ENCODE measurements at regions not wholly inside any gene's neighbourhood (a gene's known extent, or its start where the extent isn't known, plus 50 kb on each side); places are given as distances from the start of the nearest gene placed in this dataset.

GRCh38 chr6:2468601-2468955 lies 223.2 kb upstream of the GMDS start:
- no peak overlapping the region for H3K27ac ChIP-seq
- no peaks in the 10 kb centered on the region for H3K27me3 ChIP-seq
- no peak for TF ChIP-seq CTCF (IDR thresholded peaks at IDR 0.05)
- intact Hi-C loops (cut with DNase I; ENCODE audit: low total_unique reads): no loop called here
- no peaks in the 10 kb centered on the region for H3K36me3 ChIP-seq
- no peaks in the 10 kb centered on the region for H3K9me3 ChIP-seq
- no peak overlapping the region for H3K4me3 ChIP-seq
- no peaks in the 10 kb centered on the region for H3K4me1 ChIP-seq
- no peak for DNase-seq

GRCh38 chr6:2467929-2468600 lies 222.7 kb upstream of the GMDS start:
- no peak for TF ChIP-seq CTCF (IDR thresholded peaks at IDR 0.05)
- H3K36me3 ChIP-seq: no peaks in the 10 kb centered on the region
- H3K9me3 ChIP-seq: no peaks in the 10 kb centered on the region
- intact Hi-C loops (cut with DNase I; ENCODE audit: low total_unique reads): no loop called here
- H3K27me3 ChIP-seq: no peaks in the 10 kb centered on the region
- H3K27ac ChIP-seq: no peak overlapping the region
- H3K4me3 ChIP-seq: no peak overlapping the region
- H3K4me1 ChIP-seq: no peaks in the 10 kb centered on the region
- DNase-seq: no peak

- Histone ChIP-seq H3K4me1 (no peaks in the 10 kb centered on the region), H3K4me3 (no peak overlapping the region), H3K36me3 (no peaks in the 10 kb centered on the region), H3K27ac (no peak overlapping the region), H3K9me3 (no peaks in the 10 kb centered on the region), H3K27me3 (no peaks in the 10 kb centered on the region)
- intact Hi-C loops (cut with DNase I; ENCODE audit: low total_unique reads): no loop called here
- no peak for DNase-seq
- no peak for TF ChIP-seq CTCF (IDR thresholded peaks at IDR 0.05)
These were observed 219.9 kb upstream of the GMDS start for GRCh38 chr6:2465336-2465735.

- H3K4me1 ChIP-seq: peaks cover 0 to 3% (median 0%) of the 10 kb centered on the region in 4 donors
- H3K27me3 ChIP-seq: no peaks in the 10 kb centered on the region
- H3K27ac ChIP-seq: no peak overlapping the region
- no peaks in the 10 kb centered on the region for H3K36me3 ChIP-seq
- DNase-seq: no peak
- H3K9me3 ChIP-seq: no peaks in the 10 kb centered on the region
- no peak overlapping the region for H3K4me3 ChIP-seq
- no peak for TF ChIP-seq CTCF (IDR thresholded peaks at IDR 0.05)
- intact Hi-C loops (cut with DNase I; ENCODE audit: low total_unique reads): no loop called here
These were observed 219.2 kb upstream of the GMDS start for GRCh38 chr6:2464641-2465040.

GRCh38 chr6:2462831-2463230 lies 217.4 kb upstream of the GMDS start:
- intact Hi-C loops (cut with DNase I; ENCODE audit: low total_unique reads): no loop called here
- Histone ChIP-seq H3K9me3 (no peaks in the 10 kb centered on the region), H3K4me3 (no peak overlapping the region), H3K36me3 (no peaks in the 10 kb centered on the region), H3K27me3 (no peaks in the 10 kb centered on the region), H3K27ac (no peak overlapping the region), H3K4me1 (peaks cover 0 to 3% (median 0%) of the 10 kb centered on the region in 4 donors)
- TF ChIP-seq CTCF (IDR thresholded peaks at IDR 0.05): no peak
- no peak for DNase-seq
